Glutamatergic neuron (in vitro differentiated cells): ENCODE measurements at regions not wholly inside any gene's neighbourhood (a gene's known extent, or its start where the extent isn't known, plus 50 kb on each side); places are given as distances from the start of the nearest gene placed in this dataset.
"Not testable (repeated sequence)": the region's sequence is repeated elsewhere in the genome, so short reads cannot be mapped to it uniquely, and the experiment has no call there.

Source experiments
- DNase-seq: peaks from one replicate; pipeline ENCODE4 v3.0.0; 2022
- H3K27ac Mint-ChIP-seq: one replicate; pipeline ENCODE4 v1.8.0; 2020; ENCODE audit warnings: mild to moderate bottlenecking, mixed read lengths, inconsistent platforms; ENCODE audit not compliant: unreplicated experiment
- H3K27me3 Mint-ChIP-seq: one replicate; pipeline ENCODE4 v1.8.0; 2020; ENCODE audit warnings: mild to moderate bottlenecking, moderate library complexity, mixed read lengths, inconsistent platforms; ENCODE audit not compliant: unreplicated experiment
- H3K36me3 Mint-ChIP-seq: one replicate; pipeline ENCODE4 v1.8.0; 2020; ENCODE audit warnings: mild to moderate bottlenecking, mixed read lengths, inconsistent platforms; ENCODE audit not compliant: unreplicated experiment
- H3K4me1 Mint-ChIP-seq: one replicate; pipeline ENCODE4 v1.8.0; 2020; ENCODE audit warnings: mild to moderate bottlenecking, low read depth, mixed read lengths, inconsistent platforms; ENCODE audit not compliant: unreplicated experiment
- H3K4me3 Mint-ChIP-seq: one replicate; pipeline ENCODE4 v1.8.0; 2020; ENCODE audit warnings: mild to moderate bottlenecking, mixed read lengths, inconsistent platforms; ENCODE audit not compliant: unreplicated experiment
- H3K9me3 Mint-ChIP-seq: one replicate; pipeline ENCODE4 v1.8.0; 2020; ENCODE audit warnings: mild to moderate bottlenecking, moderate library complexity, mixed read lengths, inconsistent platforms; ENCODE audit not compliant: unreplicated experiment
- TF ChIP-seq, protein P1 (sequence below): fragments of 200-600 bp; sonication (generic); IDR thresholded peaks from one replicate; pipeline ENCODE4 v1.5.0; 2021; ENCODE audit not compliant: partially characterized antibody, unreplicated experiment

- Mint-ChIP-seq H3K9me3 (peaks cover 3% of the 10 kb centered on the region), H3K27ac (no peak overlapping the region), H3K36me3 (no peaks in the 10 kb centered on the region), H3K4me1 (no peaks in the 10 kb centered on the region), H3K4me3 (no peak overlapping the region), H3K27me3 (peaks cover 1% of the 10 kb centered on the region)
- DNase-seq = no peak
- TF ChIP-seq, protein P1, sequence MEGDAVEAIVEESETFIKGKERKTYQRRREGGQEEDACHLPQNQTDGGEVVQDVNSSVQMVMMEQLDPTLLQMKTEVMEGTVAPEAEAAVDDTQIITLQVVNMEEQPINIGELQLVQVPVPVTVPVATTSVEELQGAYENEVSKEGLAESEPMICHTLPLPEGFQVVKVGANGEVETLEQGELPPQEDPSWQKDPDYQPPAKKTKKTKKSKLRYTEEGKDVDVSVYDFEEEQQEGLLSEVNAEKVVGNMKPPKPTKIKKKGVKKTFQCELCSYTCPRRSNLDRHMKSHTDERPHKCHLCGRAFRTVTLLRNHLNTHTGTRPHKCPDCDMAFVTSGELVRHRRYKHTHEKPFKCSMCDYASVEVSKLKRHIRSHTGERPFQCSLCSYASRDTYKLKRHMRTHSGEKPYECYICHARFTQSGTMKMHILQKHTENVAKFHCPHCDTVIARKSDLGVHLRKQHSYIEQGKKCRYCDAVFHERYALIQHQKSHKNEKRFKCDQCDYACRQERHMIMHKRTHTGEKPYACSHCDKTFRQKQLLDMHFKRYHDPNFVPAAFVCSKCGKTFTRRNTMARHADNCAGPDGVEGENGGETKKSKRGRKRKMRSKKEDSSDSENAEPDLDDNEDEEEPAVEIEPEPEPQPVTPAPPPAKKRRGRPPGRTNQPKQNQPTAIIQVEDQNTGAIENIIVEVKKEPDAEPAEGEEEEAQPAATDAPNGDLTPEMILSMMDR = no peak
Measured at GRCh38 chr7:10463701-10464100, 510.0 kb upstream of the PHF14 start.

DNA sequence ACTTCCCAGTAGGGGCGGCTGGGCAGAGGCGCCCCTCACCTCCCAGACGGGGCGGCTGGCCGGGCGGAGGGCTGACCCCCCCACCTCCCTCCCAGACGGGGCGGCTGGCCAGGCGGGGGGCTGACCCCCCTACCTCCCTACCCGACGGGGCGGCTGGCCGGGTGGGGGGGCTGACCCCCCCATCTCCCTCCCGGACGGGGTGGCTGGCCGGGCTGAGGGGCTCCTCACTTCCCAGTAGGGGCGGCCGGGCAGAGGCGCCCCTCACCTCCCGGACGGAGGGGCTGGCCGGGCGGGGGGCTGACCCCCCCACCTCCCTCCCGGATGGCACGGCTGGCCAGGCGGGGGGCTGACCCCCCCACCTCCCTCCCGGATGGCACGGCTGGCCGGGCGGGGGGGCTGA is 508.1 kb upstream of the PHF14 start:
- not testable (repeated sequence) for H3K9me3 Mint-ChIP-seq, H3K4me1 Mint-ChIP-seq, H3K36me3 Mint-ChIP-seq, H3K4me3 Mint-ChIP-seq, H3K27me3 Mint-ChIP-seq, DNase-seq, H3K27ac Mint-ChIP-seq

DNA sequence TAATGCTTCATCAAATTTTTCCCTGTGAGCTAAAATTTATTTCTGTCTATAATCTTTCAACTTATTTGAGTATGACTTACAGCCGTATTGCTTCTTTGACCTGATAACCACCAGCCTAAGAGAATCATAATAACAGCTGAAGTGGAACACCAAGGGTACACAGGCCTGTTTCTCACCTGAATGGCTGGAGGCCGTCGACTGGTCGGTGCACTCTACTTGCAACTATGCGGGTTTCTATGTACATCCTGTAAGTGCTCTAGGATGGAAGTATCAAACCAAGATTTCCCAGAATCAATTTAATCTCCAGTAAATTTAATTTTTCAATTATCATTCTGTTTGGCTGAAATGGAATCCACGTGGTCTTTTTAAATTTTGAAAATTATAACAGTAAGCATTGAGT is 504.8 kb upstream of the PHF14 start:
- no peak overlapping the region for H3K4me3 Mint-ChIP-seq
- peaks cover 1% of the 10 kb centered on the region for H3K27me3 Mint-ChIP-seq
- no peaks in the 10 kb centered on the region for H3K4me1 Mint-ChIP-seq
- H3K27ac Mint-ChIP-seq = no peak overlapping the region
- no peaks in the 10 kb centered on the region for H3K36me3 Mint-ChIP-seq
- H3K9me3 Mint-ChIP-seq = peaks cover 1% of the 10 kb centered on the region
- DNase-seq = no peak
- TF ChIP-seq, protein P1 = no peak

DNA sequence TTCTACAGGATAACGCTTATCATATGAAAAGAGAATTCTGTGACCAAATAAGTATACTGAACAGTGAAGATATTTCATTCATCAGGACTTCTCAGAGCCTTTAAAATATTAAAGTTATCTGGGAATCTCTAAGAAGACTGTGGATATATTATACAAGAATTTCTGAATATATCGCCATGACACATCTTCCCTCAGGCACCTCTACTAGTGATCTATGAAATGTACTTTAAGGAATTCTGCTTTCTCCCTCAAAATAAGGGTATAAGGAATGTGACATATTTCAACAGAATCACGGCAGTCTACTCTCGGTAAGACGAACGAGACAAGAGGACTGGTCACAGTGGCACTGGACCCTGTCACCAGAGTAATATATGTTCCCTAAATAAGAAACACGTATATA is 504.2 kb upstream of the PHF14 start:
- Mint-ChIP-seq H3K36me3 (no peaks in the 10 kb centered on the region), H3K4me1 (no peaks in the 10 kb centered on the region), H3K9me3 (peaks cover 1% of the 10 kb centered on the region), H3K27ac (no peak overlapping the region), H3K4me3 (no peak overlapping the region), H3K27me3 (no peaks in the 10 kb centered on the region)
- DNase-seq = no peak
- TF ChIP-seq, protein P1 = no peak

- TF ChIP-seq, protein P1 = no peak
- Mint-ChIP-seq H3K36me3 (no peaks in the 10 kb centered on the region), H3K4me3 (no peak overlapping the region), H3K4me1 (no peaks in the 10 kb centered on the region), H3K27me3 (no peaks in the 10 kb centered on the region), H3K9me3 (peaks cover under 1% of the 10 kb centered on the region), H3K27ac (no peak overlapping the region)
- no peak for DNase-seq
Measured at GRCh38 chr7:10471280-10472058, 502.2 kb upstream of the PHF14 start.
